Memory B cell (primary cell): ENCODE measurements at regions not wholly inside any gene's neighbourhood (a gene's known extent, or its start where the extent isn't known, plus 50 kb on each side); places are given as distances from the start of the nearest gene placed in this dataset.

Experiments
- ATAC-seq: fragments of 150-1000 bp; cut with Tn5 transposase; 2 replicates; pipeline ENCODE4 v1.10.0; 2021; ENCODE audit warnings: low read depth, mild to moderate bottlenecking, moderate library complexity
- DNase-seq, 2 donors: peaks; one replicate each; pipeline ENCODE4 v3.0.0; 2022; ENCODE audit warnings: low spot score in 2 of 2
- H3K27ac Mint-ChIP-seq: one replicate; pipeline ENCODE4 v1.8.0; 2022; ENCODE audit warnings: mild to moderate bottlenecking, moderate library complexity, mixed read lengths
- H3K27me3 Mint-ChIP-seq: one replicate; pipeline ENCODE4 v1.8.0; 2022; ENCODE audit warnings: mixed read lengths
- H3K36me3 Mint-ChIP-seq: one replicate; pipeline ENCODE4 v1.8.0; 2022; ENCODE audit warnings: mild to moderate bottlenecking, mixed read lengths
- H3K4me1 Mint-ChIP-seq: one replicate; pipeline ENCODE4 v1.8.0; 2022; ENCODE audit warnings: mixed read lengths
- H3K4me3 Mint-ChIP-seq: one replicate; pipeline ENCODE4 v1.8.0; 2022; ENCODE audit warnings: mild to moderate bottlenecking, moderate library complexity, mixed read lengths
- H3K9me3 Mint-ChIP-seq: one replicate; pipeline ENCODE4 v1.8.0; 2022; ENCODE audit warnings: mixed read lengths

GRCh38 chr13:22596171-22596863 is 584.5 kb upstream of the SGCG start:
- H3K4me1 Mint-ChIP-seq = no peaks in the 10 kb centered on the region
- H3K27ac Mint-ChIP-seq = no peak overlapping the region
- H3K36me3 Mint-ChIP-seq = no peaks in the 10 kb centered on the region
- no peak overlapping the region for H3K4me3 Mint-ChIP-seq
- peaks cover 1% of the 10 kb centered on the region for H3K9me3 Mint-ChIP-seq
- DNase-seq = no peak
- no peak for ATAC-seq
- no peaks in the 10 kb centered on the region for H3K27me3 Mint-ChIP-seq

DNA sequence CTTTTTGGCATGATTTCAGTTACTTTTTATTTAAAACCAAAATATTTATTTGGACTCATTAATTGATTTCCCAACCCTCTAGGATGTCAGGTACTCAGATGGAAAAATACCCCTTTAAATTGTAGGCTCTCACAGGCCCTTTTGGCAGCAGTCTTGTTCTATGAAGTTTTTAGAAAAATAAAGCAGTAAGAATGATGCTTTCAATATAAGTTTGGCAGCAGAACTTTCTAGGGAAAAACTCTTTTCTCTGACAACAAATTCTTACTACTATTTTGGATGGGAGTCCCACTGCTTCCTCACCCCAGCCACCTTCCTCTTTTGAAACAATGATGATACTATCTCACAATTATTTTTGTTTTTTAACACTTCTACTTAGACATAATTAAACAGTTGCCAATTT is 581.6 kb upstream of the SGCG start:
- H3K9me3 Mint-ChIP-seq = peaks cover 1% of the 10 kb centered on the region
- DNase-seq (no peak), ATAC-seq (no peak)
- H3K27me3 Mint-ChIP-seq = no peaks in the 10 kb centered on the region
- no peak overlapping the region for H3K4me3 Mint-ChIP-seq
- H3K4me1 Mint-ChIP-seq = no peaks in the 10 kb centered on the region
- H3K27ac Mint-ChIP-seq = no peak overlapping the region
- no peaks in the 10 kb centered on the region for H3K36me3 Mint-ChIP-seq

- DNase-seq (no peak), ATAC-seq (no peak)
- no peaks in the 10 kb centered on the region for H3K4me1 Mint-ChIP-seq
- H3K27me3 Mint-ChIP-seq = no peaks in the 10 kb centered on the region
- peaks cover 2% of the 10 kb centered on the region for H3K9me3 Mint-ChIP-seq
- no peak overlapping the region for H3K4me3 Mint-ChIP-seq
- H3K36me3 Mint-ChIP-seq = no peaks in the 10 kb centered on the region
- no peak overlapping the region for H3K27ac Mint-ChIP-seq
Observed at GRCh38 chr13:22618002-22618401, 562.8 kb upstream of the SGCG start.

- H3K4me3 Mint-ChIP-seq = no peak overlapping the region
- no peaks in the 10 kb centered on the region for H3K36me3 Mint-ChIP-seq
- H3K27me3 Mint-ChIP-seq = no peaks in the 10 kb centered on the region
- no peak overlapping the region for H3K27ac Mint-ChIP-seq
- DNase-seq (no peak), ATAC-seq (no peak)
- peaks cover 9% of the 10 kb centered on the region for H3K9me3 Mint-ChIP-seq
- no peaks in the 10 kb centered on the region for H3K4me1 Mint-ChIP-seq
Observed at GRCh38 chr13:22625691-22626090, 555.1 kb upstream of the SGCG start.

DNA sequence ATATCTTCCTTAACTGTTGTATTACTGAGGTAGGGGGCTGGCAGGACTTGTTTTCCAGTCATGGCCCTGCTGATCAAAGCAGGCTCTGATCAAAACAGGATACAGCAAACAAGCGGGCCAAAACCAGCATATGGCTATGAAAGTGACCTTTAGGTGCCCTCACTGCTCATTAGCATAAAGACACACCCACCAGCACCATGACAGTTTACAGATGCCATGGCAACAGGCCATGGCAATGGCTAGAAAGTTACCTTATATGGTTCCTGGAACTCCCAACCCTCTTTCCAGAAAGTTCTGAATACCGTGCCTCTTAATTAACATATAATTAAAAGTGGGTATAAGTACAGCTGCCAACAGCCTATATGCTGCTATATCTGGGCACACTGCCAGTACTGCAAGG is 551.4 kb upstream of the SGCG start:
- Mint-ChIP-seq H3K27ac (no peak overlapping the region), H3K4me1 (no peaks in the 10 kb centered on the region), H3K4me3 (no peak overlapping the region), H3K36me3 (no peaks in the 10 kb centered on the region), H3K9me3 (peaks cover 5% of the 10 kb centered on the region), H3K27me3 (no peaks in the 10 kb centered on the region)
- ATAC-seq (no peak), DNase-seq (no peak)

GRCh38 chr13:22642088-22642487 is 538.7 kb upstream of the SGCG start:
- H3K36me3 Mint-ChIP-seq = no peaks in the 10 kb centered on the region
- H3K27me3 Mint-ChIP-seq = no peaks in the 10 kb centered on the region
- ATAC-seq (no peak), DNase-seq (no peak)
- no peak overlapping the region for H3K27ac Mint-ChIP-seq
- no peaks in the 10 kb centered on the region for H3K4me1 Mint-ChIP-seq
- H3K9me3 Mint-ChIP-seq = peaks cover 2% of the 10 kb centered on the region
- H3K4me3 Mint-ChIP-seq = no peak overlapping the region

GRCh38 chr13:22644941-22645340 is 535.8 kb upstream of the SGCG start:
- Mint-ChIP-seq H3K36me3 (no peaks in the 10 kb centered on the region), H3K4me1 (no peaks in the 10 kb centered on the region), H3K27ac (no peak overlapping the region), H3K27me3 (no peaks in the 10 kb centered on the region), H3K9me3 (peaks cover 2% of the 10 kb centered on the region), H3K4me3 (no peak overlapping the region)
- DNase-seq (no peak), ATAC-seq (no peak)

DNA sequence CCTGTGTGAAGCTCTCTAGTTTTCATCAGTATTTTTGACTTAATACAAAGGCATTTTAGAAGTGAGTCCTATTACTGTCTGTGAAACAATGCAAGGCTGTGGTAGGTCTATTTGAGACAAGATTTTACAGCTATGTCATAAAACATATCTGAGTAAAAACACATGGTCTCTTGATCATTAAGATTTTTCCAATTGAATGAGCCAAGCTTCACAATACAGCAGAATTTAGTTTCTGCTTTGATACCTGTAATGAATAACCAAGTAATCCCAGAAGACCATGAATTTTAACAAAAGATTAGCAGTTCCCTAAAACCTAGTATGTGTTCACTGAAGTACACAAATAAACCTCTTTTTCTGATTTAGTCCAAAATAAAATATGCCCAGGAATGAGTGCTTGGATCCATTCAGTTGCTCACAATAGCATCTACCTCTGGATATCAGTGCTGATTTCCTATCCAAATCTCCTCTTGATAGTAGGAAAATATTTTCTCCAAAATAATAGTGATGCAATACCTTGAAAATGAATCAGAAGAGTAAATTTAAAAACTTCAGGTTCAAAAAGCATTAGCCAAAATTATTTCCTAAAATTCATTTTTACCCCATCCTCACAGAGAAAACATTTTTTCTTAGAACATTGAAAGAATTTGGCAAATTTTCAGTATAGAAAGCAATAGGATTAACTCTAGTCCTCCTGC is 533.5 kb upstream of the SGCG start:
- H3K27ac Mint-ChIP-seq = no peak overlapping the region
- no peak for ATAC-seq
- no peaks in the 10 kb centered on the region for H3K36me3 Mint-ChIP-seq
- no peak for DNase-seq
- H3K9me3 Mint-ChIP-seq = peaks cover 2% of the 10 kb centered on the region
- H3K4me1 Mint-ChIP-seq = no peaks in the 10 kb centered on the region
- H3K27me3 Mint-ChIP-seq = no peaks in the 10 kb centered on the region
- H3K4me3 Mint-ChIP-seq = no peak overlapping the region

DNA sequence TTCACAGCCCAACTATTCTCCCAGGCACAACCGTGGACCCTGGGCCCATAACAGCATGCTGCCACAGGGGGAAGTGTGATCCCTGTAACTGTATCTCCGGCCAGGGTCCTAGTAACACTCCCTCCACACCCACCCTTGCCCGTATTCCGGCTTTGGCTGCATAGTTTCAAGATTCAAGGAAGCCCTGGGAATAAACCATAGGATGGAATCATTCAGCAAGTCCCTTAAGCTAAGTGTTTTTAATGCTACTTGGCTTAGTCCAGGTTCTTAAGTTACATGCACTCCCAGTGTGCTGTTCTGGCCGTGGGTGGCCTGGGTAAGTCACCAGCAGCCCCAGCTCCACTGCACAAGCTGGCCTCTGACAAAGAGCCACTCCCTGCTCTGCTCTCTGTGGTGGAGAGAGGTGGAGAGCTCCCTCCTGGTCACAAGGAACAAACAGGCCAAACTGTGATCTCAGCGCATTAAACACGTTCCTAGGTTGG is 532.4 kb upstream of the SGCG start:
- no peaks in the 10 kb centered on the region for H3K27me3 Mint-ChIP-seq
- H3K36me3 Mint-ChIP-seq = no peaks in the 10 kb centered on the region
- no peak overlapping the region for H3K4me3 Mint-ChIP-seq

DNA sequence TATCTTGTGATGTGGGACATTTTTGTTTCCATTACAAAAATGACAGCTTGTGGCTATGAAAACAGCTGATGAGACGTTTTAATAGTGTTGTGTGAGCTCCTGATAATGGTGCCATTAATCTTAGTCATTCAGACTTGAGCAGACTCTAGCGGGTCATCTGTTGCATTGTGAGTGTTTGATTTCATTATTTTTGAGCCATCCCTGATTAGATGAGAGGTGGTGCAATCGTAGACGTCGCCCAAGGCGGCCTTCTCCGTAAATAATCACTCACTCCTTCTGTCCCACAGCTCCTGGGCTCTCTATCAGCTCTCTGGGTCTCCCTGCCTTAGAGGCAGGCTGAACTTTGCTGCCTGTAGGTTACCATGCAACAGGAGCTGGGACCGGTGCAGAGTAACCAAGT is 528.0 kb upstream of the SGCG start:
- no peak for DNase-seq
- H3K9me3 Mint-ChIP-seq = no peaks in the 10 kb centered on the region
- H3K27me3 Mint-ChIP-seq = no peaks in the 10 kb centered on the region
- no peaks in the 10 kb centered on the region for H3K4me1 Mint-ChIP-seq
- no peaks in the 10 kb centered on the region for H3K36me3 Mint-ChIP-seq
- no peak overlapping the region for H3K4me3 Mint-ChIP-seq
- no peak for ATAC-seq
- no peak overlapping the region for H3K27ac Mint-ChIP-seq

More for the DNA sequence above, 532.4 kb upstream of the SGCG start:
- ATAC-seq = no peak
- DNase-seq = no peak
- Mint-ChIP-seq H3K4me1 (no peaks in the 10 kb centered on the region), H3K27ac (no peak overlapping the region), H3K9me3 (no peaks in the 10 kb centered on the region)

DNA sequence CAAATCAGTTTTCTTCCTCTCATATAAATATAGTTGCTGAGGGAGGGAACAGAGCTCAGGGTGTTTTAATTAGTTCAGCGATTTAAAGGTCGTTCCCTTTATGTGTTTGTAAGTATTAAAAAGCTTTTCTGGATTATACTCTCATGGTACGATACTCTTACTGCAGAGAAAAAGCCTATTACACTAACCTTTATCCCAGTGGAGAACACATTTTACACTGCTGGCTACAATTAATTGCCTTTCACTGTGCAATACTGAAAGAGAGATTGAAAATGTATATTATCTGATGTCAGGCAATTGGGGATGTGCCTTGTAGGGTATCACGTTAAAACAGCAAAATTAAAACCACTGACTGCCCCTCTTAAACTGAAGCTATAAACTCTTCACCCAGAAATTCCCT is 526.9 kb upstream of the SGCG start:
- H3K27ac Mint-ChIP-seq = no peak overlapping the region
- no peaks in the 10 kb centered on the region for H3K36me3 Mint-ChIP-seq
- no peak overlapping the region for H3K4me3 Mint-ChIP-seq
- H3K4me1 Mint-ChIP-seq = no peaks in the 10 kb centered on the region
- DNase-seq = no peak
- no peaks in the 10 kb centered on the region for H3K27me3 Mint-ChIP-seq
- no peaks in the 10 kb centered on the region for H3K9me3 Mint-ChIP-seq
- no peak for ATAC-seq

- H3K9me3 Mint-ChIP-seq = no peaks in the 10 kb centered on the region
- H3K36me3 Mint-ChIP-seq = no peaks in the 10 kb centered on the region
- DNase-seq (no peak), ATAC-seq (no peak)
- H3K4me1 Mint-ChIP-seq = no peaks in the 10 kb centered on the region
- H3K27me3 Mint-ChIP-seq = no peaks in the 10 kb centered on the region
- H3K27ac Mint-ChIP-seq = no peak overlapping the region
- no peak overlapping the region for H3K4me3 Mint-ChIP-seq
Observed at GRCh38 chr13:22655106-22655852, 525.5 kb upstream of the SGCG start.

GRCh38 chr13:22662771-22663170 is 518.0 kb upstream of the SGCG start:
- H3K27me3 Mint-ChIP-seq = no peaks in the 10 kb centered on the region
- no peak overlapping the region for H3K4me3 Mint-ChIP-seq
- H3K27ac Mint-ChIP-seq = no peak overlapping the region
- DNase-seq = no peak
- ATAC-seq = no peak
- no peaks in the 10 kb centered on the region for H3K4me1 Mint-ChIP-seq
- H3K9me3 Mint-ChIP-seq = peaks cover 1% of the 10 kb centered on the region
- no peaks in the 10 kb centered on the region for H3K36me3 Mint-ChIP-seq

- Mint-ChIP-seq H3K27ac (no peak overlapping the region), H3K36me3 (no peaks in the 10 kb centered on the region), H3K27me3 (no peaks in the 10 kb centered on the region), H3K4me1 (no peaks in the 10 kb centered on the region), H3K4me3 (no peak overlapping the region), H3K9me3 (peaks cover 1% of the 10 kb centered on the region)
- ATAC-seq = no peak
- no peak for DNase-seq
Observed at GRCh38 chr13:22665506-22665905, 515.3 kb upstream of the SGCG start.
